PC-3 (cell line): ENCODE measurements at regions not wholly inside any gene's neighbourhood (a gene's known extent, or its start where the extent isn't known, plus 50 kb on each side); places are given as distances from the start of the nearest gene placed in this dataset.
A peak's percentile ranks its signal among the peaks of the same experiment; 100 is the strongest.

Experiments
- ATAC-seq: fragments of 200-7000 bp; cut with Tn5 transposase; 2 replicates; pipeline ENCODE4 v1.9.1; 2020; ENCODE audit warnings: mild to moderate bottlenecking, moderate library complexity
- BruUV-seq: library from RNA; stranded (reverse); fragments of 400-500 nt; replicated peaks from 2 replicates; lab custom pipeline; 2021; lab: Mats Ljungman, UMichigan
- CTCF ChIA-PET: fragments of 300-600 bp; sonication (Branson Sonifier 250); formaldehyde crosslinking; loops from one replicate; lab custom pipeline; 2022; ENCODE audit warnings: antibody characterized with exemption; lab: Charles Lee
- POLR2A ChIA-PET: fragments of 300-600 bp; sonication (Branson Sonifier 250); formaldehyde crosslinking; loops from one replicate; lab custom pipeline; 2022; ENCODE audit warnings: antibody characterized with exemption; ENCODE audit not compliant: unreplicated experiment; lab: Charles Lee
- DNase-seq: peaks from one replicate; pipeline ENCODE4 v3.0.0-alpha.2; 2015
- H2AFZ ChIP-seq: fragments of 300-600 bp; sonication (generic); 2 replicates; pipeline ENCODE4 v1.6.0; 2016; ENCODE audit warnings: antibody characterized with exemption, low read length
- H3F3A ChIP-seq: fragments of 300-600 bp; sonication (generic); one replicate; pipeline ENCODE4 v1.6.0; 2017; ENCODE audit warnings: antibody characterized with exemption, low read length, control low read depth, mild to moderate bottlenecking; ENCODE audit not compliant: unreplicated experiment
- H3K27ac ChIP-seq: fragments of 300-600 bp; sonication (generic); 2 replicates; pipeline ENCODE4 v1.5.1; 2016; ENCODE audit warnings: mild to moderate bottlenecking, low read length
- H3K27me3 ChIP-seq: fragments of 300-600 bp; sonication (generic); 2 replicates; pipeline ENCODE4 v1.6.1; 2016; ENCODE audit warnings: low read length, mixed read lengths
- H3K36me3 ChIP-seq: fragments of 300-600 bp; sonication (generic); 2 replicates; pipeline ENCODE4 v1.6.1; 2016; ENCODE audit warnings: low read depth, mixed run types, low read length, mixed read lengths
- H3K4me1 ChIP-seq: fragments of 300-600 bp; sonication (generic); 2 replicates; pipeline ENCODE4 v1.5.1; 2016; ENCODE audit warnings: low read length; ENCODE audit not compliant: insufficient read depth
- H3K4me2 ChIP-seq: fragments of 300-600 bp; sonication (generic); 2 replicates; pipeline ENCODE4 v1.6.0; 2016; ENCODE audit warnings: low read length
- H3K4me3 ChIP-seq: fragments of 300-600 bp; sonication (generic); 2 replicates; pipeline ENCODE4 v1.5.1; 2016; ENCODE audit warnings: mild to moderate bottlenecking, low read length, mixed read lengths
- H3K79me2 ChIP-seq: fragments of 300-600 bp; sonication (generic); 2 replicates; pipeline ENCODE4 v1.6.1; 2017; ENCODE audit warnings: low read length, mixed read lengths
- H3K9ac ChIP-seq: fragments of 300-600 bp; sonication (generic); 2 replicates; pipeline ENCODE4 v1.6.0; 2016; ENCODE audit warnings: mild to moderate bottlenecking, low read length
- H3K9me2 ChIP-seq: fragments of 300-600 bp; sonication (generic); replicated peaks from 2 replicates; pipeline ENCODE4 v1.6.1; 2016; ENCODE audit warnings: mixed run types, low read length, mixed read lengths
- H3K9me3 ChIP-seq: fragments of 300-600 bp; sonication (generic); 2 replicates; pipeline ENCODE4 v1.6.1; 2016; ENCODE audit warnings: low read length, mixed read lengths
- H4K20me1 ChIP-seq: fragments of 300-600 bp; sonication (generic); 2 replicates; pipeline ENCODE4 v1.6.1; 2016; ENCODE audit warnings: low read length, mixed read lengths
- CTCF ChIP-seq: fragments of 300-600 bp; sonication (generic); conservative IDR thresholded peaks from 2 replicates; pipeline ENCODE4 v1.5.1; 2017; ENCODE audit warnings: antibody characterized with exemption, low read depth, mild to moderate bottlenecking, low read length
- EZH2 ChIP-seq: fragments of 300-600 bp; sonication (generic); IDR thresholded peaks from one replicate; pipeline ENCODE4 v1.6.1; 2017; ENCODE audit warnings: antibody characterized with exemption, mild to moderate bottlenecking, low read length; ENCODE audit not compliant: unreplicated experiment
- EZH2phosphoT487 ChIP-seq: fragments of 300-600 bp; sonication (generic); IDR thresholded peaks from 2 replicates; pipeline ENCODE4 v1.6.1; 2018; ENCODE audit warnings: mild to moderate bottlenecking, antibody characterized with exemption, low read length, borderline replicate concordance
- intact Hi-C: fragments of 100-400 bp; cut with micrococcal nuclease; formaldehyde crosslinking; loops from 2 replicates; pipeline ENCODE4 v1.9.0; 2023

- BruUV-seq = no TSS peak
These were observed 485.2 kb upstream of the FTMT start for GRCh38 chr5:121366515-121366914.

GRCh38 chr5:121373371-121373770, 478.3 kb upstream of the FTMT start:
- H3K9ac ChIP-seq = no peak overlapping the region
- H3F3A ChIP-seq = no peaks in the 10 kb centered on the region
- no peaks in the 10 kb centered on the region for H4K20me1 ChIP-seq
- no peak overlapping the region for H2AFZ ChIP-seq
- no peak overlapping the region for H3K4me3 ChIP-seq
- TF ChIP-seq EZH2 (no peak), EZH2phosphoT487 (no peak), CTCF (no peak)
- BruUV-seq = no TSS peak
- no peaks in the 10 kb centered on the region for H3K9me2 ChIP-seq
- ATAC-seq = no peak
- no peaks in the 10 kb centered on the region for H3K79me2 ChIP-seq
- intact Hi-C loops = no loop called here
- H3K27ac ChIP-seq = no peak overlapping the region
- H3K36me3 ChIP-seq = no peaks in the 10 kb centered on the region
- ChIA-PET CTCF (no interaction called here), POLR2A (no interaction called here)
- H3K4me1 ChIP-seq = no peaks in the 10 kb centered on the region
- no peak for DNase-seq
- no peaks in the 10 kb centered on the region for H3K27me3 ChIP-seq
- H3K9me3 ChIP-seq = no peaks in the 10 kb centered on the region
- H3K4me2 ChIP-seq = no peak overlapping the region

More at GRCh38 chr5:121366515-121366914, 485.2 kb upstream of the FTMT start:
- peak; percentile 99 for ATAC-seq
- CTCF ChIA-PET = no interaction called here
- H3K27me3 ChIP-seq = no peaks in the 10 kb centered on the region
- intact Hi-C loops = no loop called here
- peak overlapping the region; percentile 36 for H3K4me2 ChIP-seq
- H3K4me1 ChIP-seq = peaks cover 13% of the 10 kb centered on the region
- no peak overlapping the region for H3K9ac ChIP-seq
- DNase-seq = peak; percentile 80
- H2AFZ ChIP-seq = no peak overlapping the region
- no peak overlapping the region for H3K4me3 ChIP-seq
- no peaks in the 10 kb centered on the region for H3K79me2 ChIP-seq
- H3K36me3 ChIP-seq = no peaks in the 10 kb centered on the region
- TF ChIP-seq CTCF (no peak), EZH2 (no peak), EZH2phosphoT487 (no peak)
- no peaks in the 10 kb centered on the region for H3K9me3 ChIP-seq
- POLR2A ChIA-PET = no interaction called here
- H3F3A ChIP-seq = no peaks in the 10 kb centered on the region
- H3K9me2 ChIP-seq = no peaks in the 10 kb centered on the region
- H3K27ac ChIP-seq = peak overlapping the region; percentile 30; the same call in 1 of the 2 replicates
- H4K20me1 ChIP-seq = no peaks in the 10 kb centered on the region

GRCh38 chr5:121377461-121377860, 474.2 kb upstream of the FTMT start:
- TF ChIP-seq EZH2 = no peak
- no peak for TF ChIP-seq EZH2phosphoT487
- TF ChIP-seq CTCF = no peak
- ATAC-seq (no peak), DNase-seq (peak; percentile 11)
- CTCF ChIA-PET = no interaction called here
- H3F3A ChIP-seq = no peaks in the 10 kb centered on the region
- H3K4me3 ChIP-seq = no peak overlapping the region
- H4K20me1 ChIP-seq = no peaks in the 10 kb centered on the region
- H3K9me3 ChIP-seq = no peaks in the 10 kb centered on the region
- no peaks in the 10 kb centered on the region for H3K36me3 ChIP-seq
- no peaks in the 10 kb centered on the region for H3K79me2 ChIP-seq
- no peaks in the 10 kb centered on the region for H3K27me3 ChIP-seq
- H2AFZ ChIP-seq = no peak overlapping the region
- POLR2A ChIA-PET = interaction anchor here (0.7 kb wide), 2 partner anchors 170 to 538 kb away, joined by 3 read pairs; no protein-coding TSS in a partner anchor
- H3K27ac ChIP-seq = no peak overlapping the region
- intact Hi-C loops = no loop called here
- H3K9ac ChIP-seq = no peak overlapping the region
- no TSS peak for BruUV-seq
- H3K9me2 ChIP-seq = no peaks in the 10 kb centered on the region
- H3K4me2 ChIP-seq = no peak overlapping the region
- no peaks in the 10 kb centered on the region for H3K4me1 ChIP-seq
